Neuronal stem cell (in vitro differentiated cells): ENCODE measurements at regions not wholly inside any gene's neighbourhood (a gene's known extent, or its start where the extent isn't known, plus 50 kb on each side); places are given as distances from the start of the nearest gene placed in this dataset.

Experiments
- DNase-seq: peaks from one replicate; pipeline ENCODE4 v3.0.0-alpha.2; 2013; ENCODE audit warnings: low spot score
- H2AFZ ChIP-seq: one replicate; pipeline ENCODE4 v1.6.1; 2013; ENCODE audit warnings: mild to moderate bottlenecking, low read length, inconsistent platforms
- H2AK5ac ChIP-seq: 2 replicates; pipeline ENCODE4 v1.6.1; 2013; ENCODE audit warnings: low read depth, mild to moderate bottlenecking, inconsistent platforms, low read length, moderate library complexity, mixed read lengths
- H2BK120ac ChIP-seq: 2 replicates; pipeline ENCODE4 v1.6.1; 2013; ENCODE audit warnings: low read depth, mild to moderate bottlenecking, inconsistent platforms, low read length, moderate library complexity, mixed read lengths
- H2BK12ac ChIP-seq: one replicate; pipeline ENCODE4 v1.6.1; 2013; ENCODE audit warnings: low read length, inconsistent platforms
- H2BK15ac ChIP-seq: 2 replicates; pipeline ENCODE4 v1.6.1; 2013; ENCODE audit warnings: mild to moderate bottlenecking, low read length, inconsistent platforms, mixed read lengths
- H2BK5ac ChIP-seq: one replicate; pipeline ENCODE4 v1.6.1; 2013; ENCODE audit warnings: inconsistent platforms, mild to moderate bottlenecking, low read length, moderate library complexity
- H3K14ac ChIP-seq: one replicate; pipeline ENCODE4 v1.6.1; 2013; ENCODE audit warnings: low read length, inconsistent platforms
- H3K18ac ChIP-seq: 2 replicates; pipeline ENCODE4 v1.6.1; 2013; ENCODE audit warnings: low read length, inconsistent platforms
- H3K23ac ChIP-seq: 2 replicates; pipeline ENCODE4 v1.6.1; 2013; ENCODE audit warnings: low read depth, mild to moderate bottlenecking, mixed read lengths, low read length, inconsistent platforms; ENCODE audit not compliant: poor library complexity
- H3K27ac ChIP-seq: replicated peaks from 3 replicates; pipeline ENCODE4 v1.5.1; 2013; ENCODE audit warnings: low read length, inconsistent platforms
- H3K27me3 ChIP-seq, 3 experiments: 2 replicates each; pipeline ENCODE4 v1.6.1; 2013; ENCODE audit warnings: low read length in 3 of 3, mild to moderate bottlenecking in 2 of 3, inconsistent platforms in 1 of 3, low read depth in 1 of 3, mixed read lengths in 1 of 3, moderate library complexity in 1 of 3; ENCODE audit not compliant: control insufficient read depth in 3 of 3, insufficient read depth in 3 of 3
- H3K36me3 ChIP-seq, 2 donors: replicated peaks in 1 of 2; 2 replicates each; pipeline ENCODE4 v1.6.1; 2013; ENCODE audit warnings: low read length in 2 of 2; ENCODE audit not compliant: control insufficient read depth in 2 of 2, insufficient read depth in 2 of 2
- H3K4ac ChIP-seq: 2 replicates; pipeline ENCODE4 v1.6.1; 2013; ENCODE audit warnings: inconsistent platforms, mild to moderate bottlenecking, low read length, moderate library complexity
- H3K4me1 ChIP-seq, 2 donors: 1 replicate in 1 of 2; 2 replicates in 1 of 2; pipeline ENCODE4 v1.6.1; 2013; ENCODE audit warnings: low read length in 2 of 2, low read depth in 1 of 2; ENCODE audit not compliant: control insufficient read depth in 2 of 2, insufficient read depth in 1 of 2
- H3K4me2 ChIP-seq: one replicate; pipeline ENCODE4 v1.6.1; 2013; ENCODE audit warnings: mild to moderate bottlenecking, low read length, inconsistent platforms; ENCODE audit not compliant: insufficient read depth, poor library complexity, severe bottlenecking
- H3K4me3 ChIP-seq, 2 donors: 2 replicates each; pipeline ENCODE4 v1.5.1; 2013; ENCODE audit warnings: low read length in 2 of 2, mild to moderate bottlenecking in 2 of 2, inconsistent platforms in 1 of 2, moderate library complexity in 1 of 2
- H3K79me1 ChIP-seq: one replicate; pipeline ENCODE4 v1.6.1; 2013; ENCODE audit warnings: low read depth, mild to moderate bottlenecking, inconsistent platforms, low read length, moderate library complexity
- H3K9ac ChIP-seq: one replicate; pipeline ENCODE4 v1.6.1; 2013; ENCODE audit warnings: mild to moderate bottlenecking, low read depth, low read length, inconsistent platforms; ENCODE audit not compliant: poor library complexity
- H3K9me3 ChIP-seq, 2 donors: replicated peaks in 1 of 2; 2 replicates each; pipeline versions ENCODE3 to v1.6.1; 2013; ENCODE audit warnings: low read length in 2 of 2, mild to moderate bottlenecking in 2 of 2, inconsistent platforms in 1 of 2, low read depth in 1 of 2, mixed read lengths in 1 of 2, moderate library complexity in 1 of 2; ENCODE audit not compliant: control insufficient read depth in 2 of 2, insufficient read depth in 1 of 2
- H4K8ac ChIP-seq: one replicate; pipeline ENCODE4 v1.6.1; 2013; ENCODE audit warnings: low read depth, mild to moderate bottlenecking, inconsistent platforms, low read length, moderate library complexity
- H4K91ac ChIP-seq: one replicate; pipeline ENCODE4 v1.6.1; 2013; ENCODE audit warnings: low read length, low read depth, mild to moderate bottlenecking, inconsistent platforms; ENCODE audit not compliant: poor library complexity
- WGBS, 2 donors: extraction: QIAGEN DNeasy Blood & Tissue Kit; methylation state at CpG; one replicate each; pipeline ENCODE4 v1.1.7; 2013; ENCODE audit warnings: missing lambda C conversion rate in 2 of 2, mixed read lengths in 1 of 2; ENCODE audit not compliant: insufficient read length in 2 of 2, insufficient replicate concordance in 1 of 2; ENCODE audit errors: extremely low coverage in 2 of 2; 5-methylcytosine and 5-hydroxymethylcytosine counted together

DNA sequence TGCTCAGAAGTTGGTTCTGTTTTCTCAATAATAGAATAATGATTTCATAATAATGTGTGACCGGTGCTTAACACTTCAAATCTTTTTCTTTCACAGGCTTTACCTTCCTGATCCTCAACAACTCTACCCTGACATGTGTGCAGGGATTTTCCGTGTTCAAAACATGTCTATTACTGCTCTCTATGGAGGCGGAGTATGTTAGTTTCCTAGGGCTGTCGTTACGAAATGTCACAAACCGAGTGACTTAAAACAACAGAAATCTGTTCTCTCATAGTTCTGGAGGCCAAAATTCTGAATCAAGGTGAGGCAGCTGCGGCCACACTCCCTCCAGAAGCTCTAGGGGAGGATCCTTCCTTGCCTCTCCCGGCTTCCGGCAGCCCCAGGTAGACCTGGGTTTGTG, 186.2 kb upstream of the VASH1 start:
- no peak overlapping the region for H3K23ac ChIP-seq
- H3K27me3 ChIP-seq: no peaks in the 10 kb centered on the region
- H2BK120ac ChIP-seq: no peak overlapping the region
- H3K9me3 ChIP-seq: no peaks in the 10 kb centered on the region
- H3K4me1 ChIP-seq: peaks cover 0 to 3% of the 10 kb centered on the region in 2 donors
- no peak overlapping the region for H3K18ac ChIP-seq
- WGBS, 2 donors: no CpG with 5 or more reads among the region's 9 CpGs
- H3K79me1 ChIP-seq: no peaks in the 10 kb centered on the region
- H2BK5ac ChIP-seq: no peak overlapping the region
- H2BK12ac ChIP-seq: no peak overlapping the region
- no peak overlapping the region for H3K14ac ChIP-seq
- no peak overlapping the region for H4K8ac ChIP-seq
- no peak overlapping the region for H3K4me3 ChIP-seq
- no peak overlapping the region for H3K9ac ChIP-seq
- H2AK5ac ChIP-seq: no peak overlapping the region
- no peak overlapping the region for H4K91ac ChIP-seq
- DNase-seq: no peak
- H3K4ac ChIP-seq: no peak overlapping the region
- H3K4me2 ChIP-seq: no peak overlapping the region
- H2BK15ac ChIP-seq: no peak overlapping the region
- no peaks in the 10 kb centered on the region for H3K36me3 ChIP-seq
- no peak overlapping the region for H2AFZ ChIP-seq
- no peak overlapping the region for H3K27ac ChIP-seq

DNA sequence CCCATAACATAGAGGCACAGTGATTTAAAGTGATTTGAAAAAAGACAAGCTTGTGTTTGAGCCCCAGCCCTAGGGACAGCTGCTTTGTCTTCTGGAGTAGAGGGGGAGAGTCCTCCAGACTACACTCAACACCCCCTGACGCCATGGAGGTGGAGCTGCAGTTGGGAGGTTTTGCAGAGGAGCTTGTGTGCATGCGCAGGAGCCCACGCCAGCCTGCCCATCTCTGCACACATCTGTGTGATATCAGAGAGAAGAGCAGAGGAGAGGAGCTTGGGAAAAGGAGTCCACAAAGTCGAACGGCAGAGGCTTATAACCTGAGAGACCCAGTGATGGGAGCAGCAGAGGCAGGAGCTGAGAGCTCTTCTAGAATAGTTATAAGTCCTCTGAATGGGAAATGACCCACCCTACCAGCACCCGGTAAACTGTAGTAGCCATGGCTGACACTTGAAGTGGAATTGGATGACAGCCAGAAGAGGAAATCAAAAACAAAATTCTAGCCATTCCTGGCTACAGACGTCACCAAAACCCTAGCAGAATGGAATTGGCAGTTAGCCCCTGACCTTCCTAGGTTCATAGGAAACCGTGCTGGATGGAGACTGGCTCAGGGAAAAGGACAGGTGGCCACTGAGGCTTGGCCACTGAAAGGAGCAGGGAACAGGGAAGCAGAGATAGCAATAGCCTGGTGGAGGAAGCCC, 185.1 kb upstream of the VASH1 start:
- Histone ChIP-seq H2BK5ac (no peak overlapping the region), H3K36me3 (no peaks in the 10 kb centered on the region), H3K4me2 (no peak overlapping the region), H2AFZ (no peak overlapping the region), H3K23ac (no peak overlapping the region), H3K4ac (no peak overlapping the region), H3K4me3 (peak overlapping the region in 1 of 2 donors; percentile 50), H4K8ac (no peak overlapping the region), H4K91ac (no peak overlapping the region), H2BK120ac (no peak overlapping the region), H3K4me1 (peaks cover 0 to 3% of the 10 kb centered on the region in 2 donors), H2BK15ac (no peak overlapping the region), H3K27ac (no peak overlapping the region), H3K79me1 (no peaks in the 10 kb centered on the region), H3K27me3 (no peaks in the 10 kb centered on the region), H3K9ac (no peak overlapping the region), H2AK5ac (no peak overlapping the region), H2BK12ac (no peak overlapping the region), H3K14ac (no peak overlapping the region), H3K18ac (peak overlapping the region; percentile 62), H3K9me3 (no peaks in the 10 kb centered on the region)
- no peak for DNase-seq
- WGBS, 2 donors: no CpG with 5 or more reads among the region's 8 CpGs

DNA sequence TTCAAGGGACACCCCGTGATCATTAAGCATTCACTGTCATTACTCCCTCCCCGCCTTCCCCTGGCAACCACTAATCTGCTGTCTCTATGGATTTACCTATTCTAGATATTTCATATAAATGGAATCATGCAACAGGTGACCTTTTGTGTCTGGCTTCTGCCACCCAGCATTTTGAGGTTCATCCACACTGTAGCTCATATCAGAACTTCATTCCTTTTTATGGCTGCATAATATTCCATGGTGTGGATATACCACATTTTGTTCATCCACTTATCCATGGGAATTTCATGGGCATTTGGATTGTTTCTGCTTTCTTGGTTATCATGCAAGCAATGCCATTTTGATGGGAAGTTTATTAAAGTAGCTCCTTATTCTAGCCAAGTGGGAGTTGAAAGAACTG, 184.2 kb upstream of the VASH1 start:
- no peak overlapping the region for H2BK5ac ChIP-seq
- H3K18ac ChIP-seq: no peak overlapping the region
- H2BK15ac ChIP-seq: no peak overlapping the region
- no peak overlapping the region for H3K9ac ChIP-seq
- H3K9me3 ChIP-seq: no peaks in the 10 kb centered on the region
- H3K27me3 ChIP-seq: no peaks in the 10 kb centered on the region
- no peak overlapping the region for H2BK12ac ChIP-seq
- H4K91ac ChIP-seq: no peak overlapping the region
- H3K4me3 ChIP-seq: no peak overlapping the region
- H3K14ac ChIP-seq: no peak overlapping the region
- no peak overlapping the region for H2BK120ac ChIP-seq
- no peaks in the 10 kb centered on the region for H3K79me1 ChIP-seq
- no peak overlapping the region for H3K4me2 ChIP-seq
- DNase-seq: no peak
- H2AK5ac ChIP-seq: no peak overlapping the region
- no peaks in the 10 kb centered on the region for H3K36me3 ChIP-seq
- no peak overlapping the region for H4K8ac ChIP-seq
- no peak overlapping the region for H3K27ac ChIP-seq
- no peak overlapping the region for H2AFZ ChIP-seq
- H3K23ac ChIP-seq: no peak overlapping the region
- H3K4me1 ChIP-seq: peaks cover 0 to 2% of the 10 kb centered on the region in 2 donors
- WGBS, 2 donors: no CpG with 5 or more reads among the region's 2 CpGs
- no peak overlapping the region for H3K4ac ChIP-seq

DNA sequence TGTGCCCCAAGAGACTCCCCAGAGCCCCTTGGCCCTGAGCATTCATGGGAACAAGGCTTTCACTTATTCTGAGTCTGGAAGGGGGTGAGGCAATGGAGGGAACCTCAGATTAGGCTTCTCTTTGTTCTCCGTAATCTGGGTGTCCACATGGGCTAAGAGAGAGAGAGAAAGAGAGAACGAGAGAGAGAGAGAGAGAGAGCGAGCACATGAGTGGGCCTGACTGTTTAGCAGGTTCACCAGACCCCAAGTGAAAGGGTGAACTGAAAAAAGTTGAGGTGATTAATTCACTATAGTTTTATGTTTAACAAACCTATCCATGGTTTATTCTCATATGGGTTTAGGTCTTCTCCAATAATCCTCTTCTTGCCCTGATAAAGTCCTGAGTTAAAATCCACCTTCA, 183.4 kb upstream of the VASH1 start:
- no peak overlapping the region for H2AFZ ChIP-seq
- DNase-seq: no peak
- no peak overlapping the region for H2BK120ac ChIP-seq
- H3K14ac ChIP-seq: no peak overlapping the region
- no peak overlapping the region for H3K9ac ChIP-seq
- no peak overlapping the region for H3K23ac ChIP-seq
- H3K4me3 ChIP-seq: no peak overlapping the region
- H3K36me3 ChIP-seq: no peaks in the 10 kb centered on the region
- peaks cover 0 to 2% of the 10 kb centered on the region in 2 donors for H3K4me1 ChIP-seq
- H4K91ac ChIP-seq: no peak overlapping the region
- no peak overlapping the region for H4K8ac ChIP-seq
- no peaks in the 10 kb centered on the region for H3K27me3 ChIP-seq
- H3K27ac ChIP-seq: no peak overlapping the region
- no peak overlapping the region for H2BK5ac ChIP-seq
- H2BK12ac ChIP-seq: no peak overlapping the region
- no peak overlapping the region for H3K4ac ChIP-seq
- H2BK15ac ChIP-seq: no peak overlapping the region
- WGBS, 2 donors: no CpG with 5 or more reads among the region's 3 CpGs
- H3K18ac ChIP-seq: no peak overlapping the region
- no peaks in the 10 kb centered on the region for H3K9me3 ChIP-seq
- no peak overlapping the region for H2AK5ac ChIP-seq
- no peak overlapping the region for H3K4me2 ChIP-seq
- no peaks in the 10 kb centered on the region for H3K79me1 ChIP-seq
